SK-N-SH treated with all-trans-retinoic acid at 6 μM for 48 hours (cell line): ENCODE measurements at regions not wholly inside any gene's neighbourhood (a gene's known extent, or its start where the extent isn't known, plus 50 kb on each side); places are given as distances from the start of the nearest gene placed in this dataset.

Experiments
- ATAC-seq: fragments of 200-7000 bp; cut with Tn5 transposase; 3 replicates; pipeline ENCODE4 v1.9.1; 2020; ENCODE audit warnings: mild to moderate bottlenecking, moderate library complexity
- ARNTL ChIP-seq: fragments of 450-650 bp; formaldehyde crosslinking; IDR thresholded peaks from 2 replicates; pipeline ENCODE4 v1.5.0; 2020; ENCODE audit warnings: low read depth, mild to moderate bottlenecking, moderate library complexity, borderline replicate concordance
- BACH2 ChIP-seq: fragments of 250-450 bp; sonication (Bioruptor Pico); IDR thresholded peaks from 2 replicates; pipeline ENCODE4 v1.9.0; 2021; ENCODE audit warnings: mild to moderate bottlenecking, borderline replicate concordance
- CREB5 ChIP-seq: fragments of 250-450 bp; sonication (Bioruptor Pico); IDR thresholded peaks from 2 replicates; pipeline ENCODE4 v1.5.1; 2020; ENCODE audit warnings: low read depth, mild to moderate bottlenecking, moderate library complexity
- CSDC2 ChIP-seq: fragments of 250-450 bp; sonication (Bioruptor Pico); IDR thresholded peaks from 2 replicates; pipeline ENCODE4 v1.5.0; 2020; ENCODE audit warnings: mild to moderate bottlenecking, moderate library complexity
- CSRNP3 ChIP-seq: fragments of 250-450 bp; sonication (Bioruptor Pico); IDR thresholded peaks from 2 replicates; pipeline ENCODE4 v1.5.1; 2021; ENCODE audit warnings: mild to moderate bottlenecking, moderate library complexity
- ESRRG ChIP-seq: fragments of 250-450 bp; sonication (Bioruptor Pico); IDR thresholded peaks from 2 replicates; pipeline ENCODE4 v1.6.1; 2021; ENCODE audit warnings: mild to moderate bottlenecking
- GLIS3 ChIP-seq: fragments of 250-450 bp; sonication (Bioruptor Pico); IDR thresholded peaks from 2 replicates; pipeline ENCODE4 v1.5.0; 2020; ENCODE audit warnings: mild to moderate bottlenecking, moderate library complexity
- ISL1 ChIP-seq: fragments of 250-450 bp; sonication (Bioruptor Pico); IDR thresholded peaks from 2 replicates; pipeline ENCODE4 v2.1.2; 2022; ENCODE audit warnings: mild to moderate bottlenecking, moderate library complexity
- OSR1 ChIP-seq: fragments of 250-450 bp; sonication (Bioruptor Pico); IDR thresholded peaks from 2 replicates; pipeline ENCODE4 v1.8.0; 2022; ENCODE audit warnings: moderate library complexity, mild to moderate bottlenecking, inconsistent platforms
- PATZ1 ChIP-seq: fragments of 250-450 bp; sonication (Bioruptor Pico); IDR thresholded peaks from 2 replicates; pipeline ENCODE4 v1.8.0; 2020; ENCODE audit warnings: mild to moderate bottlenecking, moderate library complexity, borderline replicate concordance
- PPARA ChIP-seq: fragments of 250-450 bp; sonication (Bioruptor Pico); IDR thresholded peaks from 2 replicates; pipeline ENCODE4 v1.5.0; 2020; ENCODE audit warnings: mild to moderate bottlenecking, borderline replicate concordance
- RARB ChIP-seq: fragments of 250-450 bp; sonication (Bioruptor Pico); IDR thresholded peaks from 2 replicates; pipeline ENCODE4 v1.8.0; 2021; ENCODE audit warnings: mild to moderate bottlenecking, moderate library complexity
- SNAI2 ChIP-seq: fragments of 250-450 bp; sonication (Bioruptor Pico); IDR thresholded peaks from 2 replicates; pipeline ENCODE4 v1.5.0; 2020; ENCODE audit warnings: mild to moderate bottlenecking, moderate library complexity
- TCF4 ChIP-seq: fragments of 250-450 bp; sonication (Bioruptor Pico); IDR thresholded peaks from 2 replicates; pipeline ENCODE4 v1.8.0; 2021; ENCODE audit warnings: mild to moderate bottlenecking, moderate library complexity, borderline replicate concordance
- TOX ChIP-seq: fragments of 250-450 bp; sonication (Bioruptor Pico); IDR thresholded peaks from 2 replicates; pipeline ENCODE4 v1.8.0; 2021; ENCODE audit warnings: mild to moderate bottlenecking, moderate library complexity, borderline replicate concordance
- ZC3H10 ChIP-seq: fragments of 250-450 bp; sonication (Bioruptor Pico); IDR thresholded peaks from 2 replicates; pipeline ENCODE4 v1.5.1; 2021; ENCODE audit warnings: mild to moderate bottlenecking, moderate library complexity
- ZFP30 ChIP-seq: fragments of 450-650 bp; formaldehyde crosslinking; IDR thresholded peaks from 2 replicates; pipeline ENCODE4 v1.5.0; 2022; ENCODE audit warnings: mild to moderate bottlenecking, moderate library complexity
- ZNF565 ChIP-seq: fragments of 450-650 bp; formaldehyde crosslinking; conservative IDR thresholded peaks from 2 replicates; pipeline ENCODE4 v1.5.0; 2020; ENCODE audit warnings: low read depth, mild to moderate bottlenecking, moderate library complexity
- ZNF70 ChIP-seq: fragments of 450-650 bp; formaldehyde crosslinking; IDR thresholded peaks from 2 replicates; pipeline ENCODE4 v1.5.0; 2020; ENCODE audit warnings: mild to moderate bottlenecking, moderate library complexity
- ZNF8 ChIP-seq: fragments of 450-650 bp; formaldehyde crosslinking; IDR thresholded peaks from 2 replicates; pipeline ENCODE4 v1.5.0; 2020; ENCODE audit warnings: mild to moderate bottlenecking, moderate library complexity

GRCh38 chr5:92868442-92868841, 712.6 kb downstream of the NR2F1-AS1 start:
- TF ChIP-seq ZFP30 (CRISPR knock-in tag) (no peak), ESRRG (CRISPR knock-in tag) (no peak), CREB5 (no peak), CSRNP3 (no peak), BACH2 (no peak), PATZ1 (CRISPR knock-in tag) (no peak), OSR1 (no peak), ZNF8 (no peak), TOX (CRISPR knock-in tag) (no peak), ZNF565 (CRISPR knock-in tag) (no peak), ZNF70 (CRISPR knock-in tag) (no peak)
- no peak for ATAC-seq

- no peak for TF ChIP-seq ZFP30 (CRISPR knock-in tag)
- TF ChIP-seq ARNTL (CRISPR knock-in tag): no peak
- no peak for TF ChIP-seq SNAI2 (CRISPR knock-in tag)
- TF ChIP-seq, all 23 proteins: peak for 0
- ATAC-seq: no peak
These were observed 716.4 kb downstream of the NR2F1-AS1 start for GRCh38 chr5:92864591-92864990.

- no peak for TF ChIP-seq PPARA (CRISPR knock-in tag)
- TF ChIP-seq ZFP30 (CRISPR knock-in tag): no peak
- TF ChIP-seq ISL1: no peak
- TF ChIP-seq CSDC2 (CRISPR knock-in tag): no peak
- no peak for TF ChIP-seq OSR1
- TF ChIP-seq BACH2: no peak
- TF ChIP-seq ARNTL (CRISPR knock-in tag): no peak
- TF ChIP-seq ZNF8: no peak
- TF ChIP-seq ZNF565 (CRISPR knock-in tag): no peak
- no peak for TF ChIP-seq TOX (CRISPR knock-in tag)
- TF ChIP-seq PATZ1 (CRISPR knock-in tag): no peak
- TF ChIP-seq TCF4: no peak
- no peak for TF ChIP-seq CREB5
These were observed 717.4 kb downstream of the NR2F1-AS1 start for GRCh38 chr5:92863666-92864065.

GRCh38 chr5:92861531-92862285, 719.3 kb downstream of the NR2F1-AS1 start:
- ATAC-seq: no peak
- TF ChIP-seq ZC3H10 (no peak), GLIS3 (CRISPR knock-in tag) (no peak), ARNTL (CRISPR knock-in tag) (no peak), PPARA (CRISPR knock-in tag) (no peak), CSRNP3 (no peak), ZNF70 (CRISPR knock-in tag) (no peak), PATZ1 (CRISPR knock-in tag) (no peak), RARB (CRISPR knock-in tag) (no peak)

More at GRCh38 chr5:92863666-92864065, 717.4 kb downstream of the NR2F1-AS1 start:
- ATAC-seq: no peak
